ENCODE measurements at regions not wholly inside any gene's neighbourhood (a gene's known extent, or its start where the extent isn't known, plus 50 kb on each side); places are given as distances from the start of the nearest gene placed in this dataset.

DNA sequence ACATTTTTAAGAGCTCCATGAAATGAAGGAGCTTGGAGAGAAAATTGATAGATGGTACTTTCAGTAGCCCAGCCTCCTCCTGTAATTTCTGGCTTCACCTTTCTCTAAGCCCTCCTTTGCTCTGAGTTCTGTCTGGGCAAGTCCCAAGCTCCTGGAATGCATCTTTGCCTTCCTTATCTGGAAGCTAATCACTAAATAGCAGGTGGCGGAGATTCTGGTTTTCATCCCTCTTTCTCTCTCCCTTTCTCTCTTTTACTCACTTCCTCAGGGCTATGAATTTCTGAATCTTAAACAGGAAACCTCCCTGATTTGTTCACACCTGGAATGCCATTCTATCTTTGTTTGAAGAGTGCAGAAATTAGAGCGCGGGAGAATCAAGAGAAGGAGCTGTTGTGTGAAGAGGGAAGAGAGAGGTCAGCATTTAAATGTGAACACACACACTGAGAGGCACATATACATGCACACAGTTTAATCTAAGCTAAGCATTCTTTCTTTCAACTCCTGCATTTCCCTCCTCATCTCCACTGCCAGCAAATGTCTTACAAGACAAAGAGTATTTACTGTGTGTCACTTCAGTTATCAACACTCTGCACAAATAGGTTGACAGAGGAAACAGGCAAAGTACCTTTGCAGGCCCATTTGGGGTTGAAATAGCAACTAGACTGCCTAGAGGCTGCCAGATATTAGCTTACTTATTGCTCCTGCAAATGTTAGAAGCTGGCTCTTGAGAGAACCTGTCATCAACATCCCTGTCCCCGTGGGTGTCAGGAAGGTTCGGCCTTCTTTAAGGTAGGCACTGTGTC is 199.4 kb upstream of the CAMK1G start:
- CTCF ChIA-PET, result no interaction called here
- DNase-seq (ENCODE audit: extremely low spot score), result no peak
- no peak for TF ChIP-seq L3MBTL2 (conservative IDR thresholded peaks at IDR 0.05)
- TF ChIP-seq TARDBP (IDR thresholded peaks at IDR 0.05), result no peak
- POLR2A ChIA-PET, result interaction anchor here (0.8 kb wide), 1 partner anchor 13 kb away, joined by 3 read pairs; no protein-coding TSS in a partner anchor

DNA sequence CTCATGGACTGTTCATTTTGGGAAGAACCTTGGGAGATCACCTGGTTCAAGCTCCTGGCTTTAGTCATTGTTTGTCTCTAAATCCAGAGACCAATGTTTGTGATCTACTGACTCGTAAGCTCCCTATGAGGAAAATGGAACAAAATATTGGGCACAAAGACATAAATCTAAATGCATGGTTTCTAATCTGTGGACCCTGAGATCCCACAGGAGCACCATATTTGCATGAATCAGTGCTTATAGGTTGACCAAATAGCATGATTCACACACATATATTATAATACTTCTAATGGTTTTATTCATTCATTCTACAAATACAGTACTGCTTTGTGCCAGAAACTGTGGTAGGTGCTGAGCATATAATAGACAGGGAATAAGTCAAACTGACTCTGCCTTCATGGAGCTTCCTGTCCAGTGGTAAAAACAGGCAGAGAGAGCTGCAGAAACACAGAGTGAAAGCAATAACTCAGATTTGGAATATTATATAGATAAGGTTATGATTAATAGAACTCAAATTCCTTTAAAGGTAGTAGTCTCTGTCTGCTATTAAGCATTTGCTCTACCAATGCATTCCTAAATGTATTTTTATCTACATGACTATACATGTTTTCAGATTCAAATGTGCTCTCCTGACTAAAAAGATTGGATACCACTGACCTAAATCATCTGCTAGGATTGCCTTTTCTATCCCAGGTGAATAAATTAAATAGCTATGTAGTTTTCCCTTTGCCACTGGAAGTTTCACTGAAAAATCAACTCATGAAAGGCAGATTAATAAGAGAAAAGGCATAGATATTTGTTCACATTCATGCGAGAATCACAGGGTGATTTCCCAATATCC is 198.6 kb upstream of the CAMK1G start:
- DNase-seq (ENCODE audit: extremely low spot score), result no peak
- CTCF ChIA-PET, result no interaction called here
- TF ChIP-seq BHLHE40 (IDR thresholded peaks at IDR 0.05; ENCODE audit: borderline replicate concordance) (no peak), ARNT (IDR thresholded peaks at IDR 0.05) (no peak), SUZ12 (IDR thresholded peaks at IDR 0.05) (no peak), L3MBTL2 (conservative IDR thresholded peaks at IDR 0.05) (no peak), FOXK2 (IDR thresholded peaks at IDR 0.05) (no peak), ELF4 (IDR thresholded peaks at IDR 0.05) (no peak), SP1 (IDR thresholded peaks at IDR 0.05) (no peak), TARDBP (IDR thresholded peaks at IDR 0.05) (no peak)
- TF ChIP-seq, protein P1, sequence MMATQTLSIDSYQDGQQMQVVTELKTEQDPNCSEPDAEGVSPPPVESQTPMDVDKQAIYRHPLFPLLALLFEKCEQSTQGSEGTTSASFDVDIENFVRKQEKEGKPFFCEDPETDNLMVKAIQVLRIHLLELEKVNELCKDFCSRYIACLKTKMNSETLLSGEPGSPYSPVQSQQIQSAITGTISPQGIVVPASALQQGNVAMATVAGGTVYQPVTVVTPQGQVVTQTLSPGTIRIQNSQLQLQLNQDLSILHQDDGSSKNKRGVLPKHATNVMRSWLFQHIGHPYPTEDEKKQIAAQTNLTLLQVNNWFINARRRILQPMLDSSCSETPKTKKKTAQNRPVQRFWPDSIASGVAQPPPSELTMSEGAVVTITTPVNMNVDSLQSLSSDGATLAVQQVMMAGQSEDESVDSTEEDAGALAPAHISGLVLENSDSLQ (IDR thresholded peaks at IDR 0.05), result no peak
- POLR2A ChIA-PET, result no interaction called here

DNA sequence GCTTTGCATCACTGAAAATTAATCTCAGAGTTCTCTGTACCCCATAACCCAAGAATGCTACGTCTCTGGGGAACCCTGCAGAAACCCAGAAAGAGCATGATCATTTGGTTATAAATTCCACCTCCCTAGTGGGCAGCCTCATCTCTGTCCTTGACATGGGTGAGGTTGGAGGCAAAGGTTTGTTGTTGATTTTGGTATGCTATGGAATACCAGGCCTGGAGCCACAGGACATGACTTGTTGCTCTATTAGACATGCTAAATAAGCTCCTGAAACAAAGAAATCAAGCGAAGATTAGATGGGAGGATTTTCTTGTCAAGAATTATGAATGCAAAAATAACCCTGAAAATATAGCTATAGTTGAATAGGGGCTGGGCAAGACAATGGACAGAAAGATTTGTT is 197.4 kb upstream of the CAMK1G start:
- ChIA-PET POLR2A (no interaction called here), CTCF (no interaction called here)
- no peak for DNase-seq (ENCODE audit: extremely low spot score)
- TF ChIP-seq ARNT (IDR thresholded peaks at IDR 0.05) (no peak), SP1 (IDR thresholded peaks at IDR 0.05) (no peak), SUZ12 (IDR thresholded peaks at IDR 0.05) (no peak)

DNA sequence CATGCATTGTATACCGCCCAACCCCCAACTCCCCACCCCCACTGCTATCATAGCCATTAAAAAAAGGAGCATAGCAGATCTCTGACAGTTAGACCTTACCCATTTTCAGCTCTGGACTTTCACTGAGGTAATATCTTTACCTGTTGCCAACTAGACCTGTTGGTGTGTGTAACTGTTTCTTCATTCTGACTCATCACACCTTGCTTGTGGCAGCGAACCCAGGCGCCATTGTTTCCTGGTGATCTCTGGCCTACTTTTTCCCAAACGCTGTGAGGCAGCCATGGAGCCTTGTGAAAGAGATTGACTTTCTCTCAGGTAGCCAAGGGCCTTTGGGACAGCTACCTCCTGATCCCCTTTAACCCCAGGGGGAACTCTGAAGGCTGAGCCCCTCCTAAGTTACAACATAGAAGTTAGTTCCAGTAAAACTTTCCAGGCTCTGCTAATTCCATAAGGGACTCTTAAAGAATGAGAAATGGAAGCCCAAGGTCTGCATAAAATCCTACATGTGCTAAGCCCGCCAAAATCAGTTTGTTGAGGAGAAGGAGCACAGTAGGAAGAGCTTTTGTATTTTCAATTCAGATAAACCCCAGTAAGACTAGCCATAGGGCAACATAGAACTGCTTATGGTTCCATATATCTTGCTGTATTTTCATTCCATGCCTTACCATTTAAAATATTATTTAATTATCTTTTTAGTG is 196.1 kb upstream of the CAMK1G start:
- TF ChIP-seq BHLHE40 (IDR thresholded peaks at IDR 0.05; ENCODE audit: borderline replicate concordance) (no peak), CTBP1 (IDR thresholded peaks at IDR 0.05; ENCODE audit: borderline replicate concordance) (no peak), SUZ12 (IDR thresholded peaks at IDR 0.05) (no peak), LEF1 (IDR thresholded peaks at IDR 0.05; ENCODE audit: borderline replicate concordance) (no peak), ARNT (IDR thresholded peaks at IDR 0.05) (no peak), ELF4 (IDR thresholded peaks at IDR 0.05) (no peak)
- TF ChIP-seq, protein P1 (IDR thresholded peaks at IDR 0.05), result no peak
- ChIA-PET POLR2A (no interaction called here), CTCF (no interaction called here)
- DNase-seq (ENCODE audit: extremely low spot score), result no peak

DNA sequence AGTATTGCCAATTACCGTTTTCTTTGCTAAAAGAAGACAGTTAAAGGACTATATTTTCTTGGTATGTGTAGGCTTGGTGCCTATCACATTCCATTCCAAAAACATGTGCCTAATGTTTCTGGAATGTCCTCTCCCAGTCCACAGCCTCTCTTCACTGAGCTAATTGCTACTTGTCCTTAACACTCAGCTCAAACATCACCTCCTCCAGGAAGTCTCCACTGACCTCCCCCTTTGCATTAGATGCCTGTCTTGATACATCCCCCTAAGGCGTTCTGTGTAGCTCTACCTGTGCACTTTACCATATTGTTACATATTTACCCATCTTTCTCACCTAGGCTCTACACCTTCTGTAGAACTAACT is 195.6 kb upstream of the CAMK1G start:
- DNase-seq (ENCODE audit: extremely low spot score), result no peak
- TF ChIP-seq ELF4 (IDR thresholded peaks at IDR 0.05) (no peak), CTBP1 (IDR thresholded peaks at IDR 0.05; ENCODE audit: borderline replicate concordance) (no peak), SUZ12 (IDR thresholded peaks at IDR 0.05) (no peak), LEF1 (IDR thresholded peaks at IDR 0.05; ENCODE audit: borderline replicate concordance) (no peak), L3MBTL2 (conservative IDR thresholded peaks at IDR 0.05) (no peak), NFRKB (IDR thresholded peaks at IDR 0.05) (no peak), BHLHE40 (IDR thresholded peaks at IDR 0.05; ENCODE audit: borderline replicate concordance) (no peak), ZNF384 (IDR thresholded peaks at IDR 0.05) (no peak), FOXK2 (IDR thresholded peaks at IDR 0.05) (no peak), TARDBP (IDR thresholded peaks at IDR 0.05) (no peak), ARNT (IDR thresholded peaks at IDR 0.05) (no peak), HDGF (IDR thresholded peaks at IDR 0.05; ENCODE audit: borderline replicate concordance) (no peak), FOXA1 (IDR thresholded peaks at IDR 0.05) (no peak), FOXM1 (IDR thresholded peaks at IDR 0.05; ENCODE audit: borderline replicate concordance) (no peak), SP1 (IDR thresholded peaks at IDR 0.05) (no peak)
- TF ChIP-seq, protein P1 (IDR thresholded peaks at IDR 0.05), result no peak
- ChIA-PET CTCF (no interaction called here), POLR2A (no interaction called here)

DNA sequence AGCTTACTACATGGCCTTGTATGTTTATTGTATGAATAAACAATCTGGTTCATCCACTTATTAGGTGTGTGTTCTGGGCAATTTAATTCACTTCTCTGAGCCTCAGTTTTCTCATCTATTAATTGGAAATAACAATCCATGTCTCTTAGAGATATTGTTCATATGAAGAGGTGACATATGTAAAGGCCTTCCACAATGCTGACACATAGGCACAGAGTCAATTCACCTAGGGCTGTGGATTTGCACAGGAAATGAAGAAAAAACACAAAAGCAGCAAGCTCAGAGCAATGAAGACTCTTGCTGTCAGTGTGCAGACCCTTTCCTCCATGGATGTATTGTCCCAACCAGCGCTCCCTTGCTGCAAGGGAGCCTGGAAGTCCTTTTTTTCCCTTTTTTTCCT is 195.2 kb upstream of the CAMK1G start:
- DNase-seq (ENCODE audit: extremely low spot score), result no peak
- no peak for TF ChIP-seq ELF4 (IDR thresholded peaks at IDR 0.05)
- TF ChIP-seq FOXM1 (IDR thresholded peaks at IDR 0.05; ENCODE audit: borderline replicate concordance), result no peak
- TF ChIP-seq FOXK2 (IDR thresholded peaks at IDR 0.05), result no peak
- no peak for TF ChIP-seq SP1 (IDR thresholded peaks at IDR 0.05)
- TF ChIP-seq, protein P1 (IDR thresholded peaks at IDR 0.05), result no peak
- TF ChIP-seq BHLHE40 (IDR thresholded peaks at IDR 0.05; ENCODE audit: borderline replicate concordance), result no peak
- no peak for TF ChIP-seq TARDBP (IDR thresholded peaks at IDR 0.05)
- no peak for TF ChIP-seq ZNF384 (IDR thresholded peaks at IDR 0.05)
- TF ChIP-seq CTBP1 (IDR thresholded peaks at IDR 0.05; ENCODE audit: borderline replicate concordance), result no peak
- no peak for TF ChIP-seq LEF1 (IDR thresholded peaks at IDR 0.05; ENCODE audit: borderline replicate concordance)
- TF ChIP-seq ARNT (IDR thresholded peaks at IDR 0.05), result no peak
- no peak for TF ChIP-seq SUZ12 (IDR thresholded peaks at IDR 0.05)
- TF ChIP-seq FOXA1 (IDR thresholded peaks at IDR 0.05), result no peak
- no peak for TF ChIP-seq HDGF (IDR thresholded peaks at IDR 0.05; ENCODE audit: borderline replicate concordance)
- no peak for TF ChIP-seq NFRKB (IDR thresholded peaks at IDR 0.05)
- TF ChIP-seq L3MBTL2 (conservative IDR thresholded peaks at IDR 0.05), result no peak
- CTCF ChIA-PET, result no interaction called here
- POLR2A ChIA-PET, result no interaction called here
